ENCODE measurements at regions not wholly inside any gene's neighbourhood (a gene's known extent, or its start where the extent isn't known, plus 50 kb on each side); places are given as distances from the start of the nearest gene placed in this dataset.

- TF ChIP-seq CTCF (conservative IDR thresholded peaks at IDR 0.05; ENCODE audit: low read depth, low read length) (no peak), NFE2L2 (IDR thresholded peaks at IDR 0.05; ENCODE audit: low read depth, low read length) (no peak), ELK1 (IDR thresholded peaks at IDR 0.05; ENCODE audit: borderline replicate concordance, low read depth, low read length) (no peak), POLR2A (IDR thresholded peaks at IDR 0.05; ENCODE audit: low read depth, low read length) (no peak), RCOR1 (IDR thresholded peaks at IDR 0.05; ENCODE audit: insufficient replicate concordance, low read length) (no peak), SMC3 (IDR thresholded peaks at IDR 0.05; ENCODE audit: low read depth, low read length) (no peak), RAD21 (IDR thresholded peaks at IDR 0.05; ENCODE audit: low read length) (no peak), CEBPB (IDR thresholded peaks at IDR 0.05; ENCODE audit: low read depth, low read length) (no peak), MAFK (IDR thresholded peaks at IDR 0.05; ENCODE audit: low read depth, low read length) (no peak), CHD1 (IDR thresholded peaks at IDR 0.05; ENCODE audit: low read depth, low read length) (no peak), USF2 (IDR thresholded peaks at IDR 0.05; ENCODE audit: low read depth, low read length) (no peak), FOS (IDR thresholded peaks at IDR 0.05; ENCODE audit: low read depth, low read length) (no peak), MAZ (IDR thresholded peaks at IDR 0.05; ENCODE audit: borderline replicate concordance, low read depth, low read length) (no peak)
These were observed 379.8 kb downstream of the BRD1 start for GRCh38 chr22:49447837-49448236.

Measured in IMR-90 (cell line).